Karpas-422 (cell line): ENCODE measurements at regions not wholly inside any gene's neighbourhood (a gene's known extent, or its start where the extent isn't known, plus 50 kb on each side); places are given as distances from the start of the nearest gene placed in this dataset.

Source experiments
- DNase-seq: peaks from one replicate; pipeline ENCODE4 v3.0.0-alpha.2; 2015
- H2AFZ ChIP-seq: fragments of 200-600 bp; sonication (generic); 2 replicates; pipeline ENCODE4 v1.6.1; 2014; ENCODE audit warnings: antibody characterized with exemption, low read length, mixed read lengths
- H3K27ac ChIP-seq: fragments of 200-600 bp; sonication (generic); 2 replicates; pipeline ENCODE4 v1.5.1; 2014; ENCODE audit warnings: mild to moderate bottlenecking, low read length, moderate library complexity
- H3K27me3 ChIP-seq: fragments of 200-600 bp; sonication (generic); 2 replicates; pipeline ENCODE4 v1.6.1; 2014; ENCODE audit warnings: low read length, mixed read lengths
- H3K36me3 ChIP-seq: fragments of 200-600 bp; sonication (generic); 2 replicates; pipeline ENCODE4 v1.6.1; 2014; ENCODE audit warnings: low read length, mixed read lengths; ENCODE audit not compliant: insufficient read depth
- H3K4me1 ChIP-seq: fragments of 200-600 bp; sonication (generic); 2 replicates; pipeline ENCODE4 v1.6.1; 2014; ENCODE audit warnings: mild to moderate bottlenecking, low read length, mixed read lengths
- H3K4me2 ChIP-seq: fragments of 200-600 bp; sonication (generic); 2 replicates; pipeline ENCODE4 v1.6.1; 2014; ENCODE audit warnings: low read length, low read depth, mild to moderate bottlenecking; ENCODE audit not compliant: poor library complexity, severe bottlenecking
- H3K4me3 ChIP-seq: fragments of 200-600 bp; sonication (generic); 2 replicates; pipeline ENCODE4 v1.5.1; 2014; ENCODE audit warnings: mild to moderate bottlenecking, antibody characterized with exemption, low read length, mixed read lengths
- H3K79me2 ChIP-seq: fragments of 200-600 bp; sonication (generic); 2 replicates; pipeline ENCODE4 v1.6.1; 2014; ENCODE audit warnings: mild to moderate bottlenecking, low read length, mixed read lengths
- H3K9ac ChIP-seq: fragments of 200-600 bp; sonication (generic); 2 replicates; pipeline ENCODE4 v1.6.0; 2014; ENCODE audit warnings: low read length
- H3K9me2 ChIP-seq: fragments of 200-600 bp; sonication (generic), shearing (Covaris generic); replicated peaks from 2 replicates; pipeline ENCODE4 v1.6.0; 2014; ENCODE audit warnings: mild to moderate bottlenecking, low read length, moderate library complexity; ENCODE audit not compliant: insufficient read depth
- H3K9me3 ChIP-seq: fragments of 300-700, 200-600 bp; sonication (generic); 2 replicates; pipeline ENCODE4 v1.6.1; 2014; ENCODE audit warnings: low read length, mixed read lengths
- H4K20me1 ChIP-seq: fragments of 200-600 bp; sonication (generic); 2 replicates; pipeline ENCODE4 v1.6.1; 2014; ENCODE audit warnings: mild to moderate bottlenecking, antibody characterized with exemption, low read length, low read depth; ENCODE audit not compliant: insufficient read depth

DNA sequence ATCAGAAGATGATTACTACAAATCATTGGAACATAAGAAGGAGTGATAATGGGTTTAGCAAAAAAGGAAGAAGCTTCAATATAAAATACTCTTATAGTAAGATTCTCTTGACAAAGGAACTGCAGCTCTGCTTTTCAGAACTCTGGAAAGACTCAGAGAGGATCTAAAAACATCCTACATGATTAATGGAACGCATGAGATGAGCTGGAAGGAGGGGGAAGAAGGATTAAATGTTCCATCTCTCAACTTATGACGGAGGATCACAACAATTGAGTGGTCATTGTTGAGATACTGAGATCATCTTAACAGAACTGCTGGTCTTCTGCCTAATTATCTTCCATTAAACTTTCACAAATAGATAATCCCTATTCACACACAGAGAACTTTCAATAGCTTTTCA, 267.5 kb upstream of the SLC8A1 start:
- no peak for DNase-seq
- Histone ChIP-seq H3K27ac (no peak overlapping the region), H3K4me3 (no peak overlapping the region), H3K9me2 (no peaks in the 10 kb centered on the region; the same call in 1 of the 2 replicates), H3K9me3 (no peaks in the 10 kb centered on the region), H3K4me2 (no peak overlapping the region), H3K36me3 (no peaks in the 10 kb centered on the region), H3K27me3 (no peaks in the 10 kb centered on the region), H3K79me2 (no peaks in the 10 kb centered on the region), H4K20me1 (no peaks in the 10 kb centered on the region), H3K4me1 (no peaks in the 10 kb centered on the region), H2AFZ (no peak overlapping the region), H3K9ac (no peak overlapping the region)

DNA sequence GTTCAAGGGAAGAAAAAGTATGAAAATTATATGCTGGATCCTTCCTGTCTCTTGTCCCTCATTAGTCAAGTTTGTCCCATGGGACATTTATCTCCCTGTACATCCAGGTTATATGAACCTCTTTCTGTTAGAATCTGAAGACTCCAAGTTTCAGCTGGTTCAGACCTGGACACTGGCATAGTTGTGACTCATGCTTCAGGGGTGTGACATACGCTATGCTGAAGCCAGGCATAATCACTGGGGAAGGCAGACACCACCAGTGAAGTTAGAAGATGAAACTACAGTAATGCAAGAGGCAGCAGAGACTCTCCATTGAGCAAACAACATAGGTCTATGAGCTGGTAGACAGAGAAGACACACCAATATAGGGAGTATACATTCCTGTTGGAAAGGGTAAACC, 269.7 kb upstream of the SLC8A1 start:
- DNase-seq: no peak
- Histone ChIP-seq H4K20me1 (no peaks in the 10 kb centered on the region), H3K36me3 (no peaks in the 10 kb centered on the region), H3K79me2 (no peaks in the 10 kb centered on the region), H3K4me1 (no peaks in the 10 kb centered on the region), H3K4me3 (no peak overlapping the region), H2AFZ (no peak overlapping the region), H3K27ac (no peak overlapping the region), H3K9me3 (no peaks in the 10 kb centered on the region), H3K27me3 (no peaks in the 10 kb centered on the region), H3K9me2 (no peaks in the 10 kb centered on the region; the same call in 1 of the 2 replicates), H3K9ac (no peak overlapping the region), H3K4me2 (no peak overlapping the region)

DNA sequence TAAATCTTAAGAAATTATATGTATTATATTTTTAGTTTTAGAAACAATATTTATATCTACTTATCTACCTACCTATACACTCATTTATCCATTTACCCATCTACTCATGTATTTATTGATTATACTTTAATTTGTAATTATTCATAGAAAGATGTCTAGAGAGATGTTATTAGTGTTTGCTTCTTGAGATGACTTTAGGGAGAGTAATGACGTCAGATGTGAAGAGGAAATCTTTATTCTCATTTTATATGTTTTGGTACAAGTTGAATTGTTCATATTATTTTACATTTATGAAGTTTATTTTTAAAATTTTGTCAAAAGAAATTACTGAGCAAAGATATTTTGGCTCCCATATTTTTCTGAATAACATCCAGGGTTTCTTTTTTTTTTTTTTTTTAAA, 271.3 kb upstream of the SLC8A1 start:
- no peak for DNase-seq
- H3K36me3 ChIP-seq: no peaks in the 10 kb centered on the region
- no peaks in the 10 kb centered on the region for H3K27me3 ChIP-seq
- no peaks in the 10 kb centered on the region; the same call in 1 of the 2 replicates for H3K9me2 ChIP-seq
- no peak overlapping the region for H2AFZ ChIP-seq
- no peaks in the 10 kb centered on the region for H3K79me2 ChIP-seq
- no peak overlapping the region for H3K4me2 ChIP-seq
- no peaks in the 10 kb centered on the region for H3K9me3 ChIP-seq
- no peaks in the 10 kb centered on the region for H3K4me1 ChIP-seq
- no peak overlapping the region for H3K27ac ChIP-seq
- H3K4me3 ChIP-seq: no peak overlapping the region
- H3K9ac ChIP-seq: no peak overlapping the region
- H4K20me1 ChIP-seq: no peaks in the 10 kb centered on the region

DNA sequence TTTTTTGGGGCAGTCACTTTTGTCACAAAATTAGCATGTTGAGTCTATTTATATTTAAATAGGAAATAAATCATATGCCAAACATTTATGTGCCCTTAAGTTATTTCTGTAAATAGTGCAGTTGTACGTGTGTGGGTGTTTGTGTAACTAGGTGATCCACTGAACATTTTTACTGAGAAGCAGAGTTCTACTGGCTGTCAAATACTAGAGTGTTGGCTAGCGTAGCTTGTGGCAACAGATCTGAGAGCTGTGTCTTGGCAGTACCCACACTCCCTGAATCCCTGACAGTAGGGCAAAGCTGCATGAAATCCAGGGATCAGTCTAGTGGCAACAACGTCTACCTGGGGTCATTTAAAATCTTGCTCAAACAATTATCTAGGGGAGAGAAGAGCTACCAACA, 273.1 kb upstream of the SLC8A1 start:
- Histone ChIP-seq H3K27ac (no peak overlapping the region), H3K79me2 (no peaks in the 10 kb centered on the region), H3K4me1 (no peaks in the 10 kb centered on the region), H3K4me2 (no peak overlapping the region), H2AFZ (no peak overlapping the region), H3K27me3 (no peaks in the 10 kb centered on the region), H3K9me2 (no peaks in the 10 kb centered on the region), H3K4me3 (no peak overlapping the region), H4K20me1 (no peaks in the 10 kb centered on the region), H3K9ac (no peak overlapping the region), H3K36me3 (no peaks in the 10 kb centered on the region), H3K9me3 (no peaks in the 10 kb centered on the region)
- no peak for DNase-seq

DNA sequence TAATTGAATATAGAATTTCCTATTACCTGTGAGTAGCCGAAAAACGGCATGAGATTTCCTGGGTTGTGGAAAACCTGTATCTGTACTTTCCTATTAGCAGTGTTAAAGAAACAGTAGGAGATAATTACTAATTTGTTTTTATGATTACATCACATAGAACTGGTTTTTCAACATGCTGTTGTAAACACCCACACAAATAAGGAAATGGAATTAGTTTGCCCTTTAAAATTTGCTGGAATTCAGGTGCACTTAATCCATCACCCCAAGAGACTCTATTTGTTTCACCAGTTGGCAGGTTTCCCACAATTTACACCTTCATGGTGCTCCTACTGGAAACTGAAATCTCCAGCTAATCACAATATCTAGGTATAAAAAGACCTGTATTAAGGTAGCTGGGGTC, 274.1 kb upstream of the SLC8A1 start:
- H3K79me2 ChIP-seq: no peaks in the 10 kb centered on the region
- no peaks in the 10 kb centered on the region for H4K20me1 ChIP-seq
- H3K4me1 ChIP-seq: no peaks in the 10 kb centered on the region
- no peak overlapping the region for H3K4me2 ChIP-seq
- no peak overlapping the region for H3K9ac ChIP-seq
- H3K4me3 ChIP-seq: no peak overlapping the region
- H3K36me3 ChIP-seq: no peaks in the 10 kb centered on the region
- no peaks in the 10 kb centered on the region for H3K27me3 ChIP-seq
- H3K9me2 ChIP-seq: no peaks in the 10 kb centered on the region
- H3K9me3 ChIP-seq: no peaks in the 10 kb centered on the region
- DNase-seq: no peak
- H3K27ac ChIP-seq: no peak overlapping the region
- no peak overlapping the region for H2AFZ ChIP-seq

DNA sequence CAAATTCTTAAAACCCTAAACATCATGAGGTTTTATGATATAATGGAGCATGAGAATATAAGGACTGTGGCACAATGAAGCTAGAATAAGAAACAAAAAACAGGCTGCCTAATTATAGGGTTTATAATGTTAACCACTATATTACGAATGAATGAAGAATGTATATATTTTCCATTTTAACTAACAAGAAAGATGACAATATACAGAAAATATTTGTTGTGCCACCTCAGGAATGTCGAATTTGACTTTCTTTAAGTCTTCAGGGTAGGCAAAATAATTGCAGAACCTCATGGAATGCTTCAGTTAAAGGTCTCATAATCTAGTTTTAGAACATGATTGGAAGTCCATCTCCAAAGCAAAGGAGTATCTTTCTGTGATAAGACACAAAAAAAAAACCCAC, 282.9 kb upstream of the SLC8A1 start:
- Histone ChIP-seq H3K36me3 (no peaks in the 10 kb centered on the region), H3K79me2 (no peaks in the 10 kb centered on the region), H3K9me2 (no peaks in the 10 kb centered on the region), H3K4me1 (no peaks in the 10 kb centered on the region), H3K9ac (no peak overlapping the region), H2AFZ (no peak overlapping the region), H3K27me3 (no peaks in the 10 kb centered on the region), H3K9me3 (no peaks in the 10 kb centered on the region), H3K27ac (no peak overlapping the region), H3K4me3 (no peak overlapping the region), H3K4me2 (no peak overlapping the region), H4K20me1 (no peaks in the 10 kb centered on the region)
- no peak for DNase-seq

DNA sequence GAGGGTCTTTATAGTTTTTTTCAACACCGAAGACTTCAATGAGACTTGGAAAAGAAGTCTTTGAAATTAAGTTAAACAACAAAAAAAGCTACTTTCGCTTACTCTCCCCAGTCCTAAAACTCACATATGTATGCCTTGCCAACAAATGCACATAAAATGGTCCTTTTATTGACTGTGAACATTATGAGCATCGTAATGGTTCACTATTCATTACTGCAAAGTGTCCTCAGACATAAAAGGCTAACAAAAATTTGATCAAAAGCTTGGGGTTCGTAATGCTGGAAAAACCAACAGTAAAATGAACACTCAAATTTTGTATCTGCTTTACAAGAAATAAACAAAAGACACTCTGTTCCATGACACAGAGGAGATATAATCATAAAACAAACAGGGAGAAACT, 285.3 kb upstream of the SLC8A1 start:
- Histone ChIP-seq H4K20me1 (no peaks in the 10 kb centered on the region), H3K79me2 (no peaks in the 10 kb centered on the region), H3K27ac (no peak overlapping the region), H3K4me1 (no peaks in the 10 kb centered on the region), H3K4me3 (no peak overlapping the region), H3K9me3 (no peaks in the 10 kb centered on the region), H3K9ac (no peak overlapping the region), H3K4me2 (no peak overlapping the region), H2AFZ (no peak overlapping the region), H3K27me3 (no peaks in the 10 kb centered on the region), H3K36me3 (no peaks in the 10 kb centered on the region), H3K9me2 (no peaks in the 10 kb centered on the region; the same call in 1 of the 2 replicates)
- DNase-seq: no peak

DNA sequence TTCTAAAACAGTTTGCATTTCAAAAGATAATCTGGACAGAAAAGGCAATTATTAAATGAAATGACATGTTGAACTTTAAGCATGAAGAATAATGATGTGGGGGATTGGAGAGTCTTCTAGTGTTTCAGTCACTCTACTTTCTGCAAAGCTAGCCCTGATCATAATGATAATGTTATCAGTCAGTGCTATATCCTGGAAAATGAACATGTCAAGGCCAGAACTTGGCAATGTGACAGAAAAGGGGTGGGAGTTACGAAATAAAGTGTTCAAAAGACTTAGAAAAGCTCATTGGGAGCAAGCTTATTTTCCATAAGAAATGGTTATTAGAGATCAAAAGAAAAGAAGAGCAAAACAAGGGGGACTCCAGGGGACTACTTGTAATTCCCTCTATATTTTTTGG, 288.5 kb upstream of the SLC8A1 start:
- Histone ChIP-seq H4K20me1 (no peaks in the 10 kb centered on the region), H2AFZ (no peak overlapping the region), H3K4me3 (no peak overlapping the region), H3K9me2 (no peaks in the 10 kb centered on the region; the same call in 1 of the 2 replicates), H3K27me3 (no peaks in the 10 kb centered on the region), H3K4me1 (no peaks in the 10 kb centered on the region), H3K9ac (no peak overlapping the region), H3K27ac (no peak overlapping the region), H3K79me2 (no peaks in the 10 kb centered on the region), H3K36me3 (no peaks in the 10 kb centered on the region), H3K4me2 (no peak overlapping the region), H3K9me3 (no peaks in the 10 kb centered on the region)
- no peak for DNase-seq

DNA sequence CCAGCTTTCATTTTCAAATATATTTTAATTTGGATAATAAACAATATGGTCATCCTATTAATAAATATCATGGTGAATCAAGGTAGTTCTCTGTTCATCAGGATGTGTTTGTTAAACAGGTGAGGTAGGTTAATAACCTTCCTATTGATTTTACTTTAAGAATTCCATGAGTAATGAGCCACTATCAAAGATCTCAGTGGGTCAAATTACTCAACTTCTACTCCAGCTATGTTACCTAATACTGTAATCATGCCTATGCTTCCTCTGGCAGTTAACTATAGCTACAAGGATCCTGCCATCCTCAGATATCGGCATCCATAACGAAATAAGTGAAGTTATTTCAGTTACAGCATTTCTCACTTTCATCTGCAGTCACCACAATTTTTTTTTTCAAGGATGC, 289.6 kb upstream of the SLC8A1 start:
- Histone ChIP-seq H3K27ac (no peak overlapping the region), H3K9me3 (no peaks in the 10 kb centered on the region), H4K20me1 (no peaks in the 10 kb centered on the region), H2AFZ (no peak overlapping the region), H3K4me3 (no peak overlapping the region), H3K27me3 (no peaks in the 10 kb centered on the region), H3K9me2 (no peaks in the 10 kb centered on the region; the same call in 1 of the 2 replicates), H3K36me3 (no peaks in the 10 kb centered on the region), H3K9ac (no peak overlapping the region), H3K4me1 (no peaks in the 10 kb centered on the region), H3K4me2 (no peak overlapping the region), H3K79me2 (no peaks in the 10 kb centered on the region)
- no peak for DNase-seq
